Choroid plexus epithelial cell (primary cell): ENCODE measurements at regions not wholly inside any gene's neighbourhood (a gene's known extent, or its start where the extent isn't known, plus 50 kb on each side); places are given as distances from the start of the nearest gene placed in this dataset.
"Not testable (repeated sequence)": the region's sequence is repeated elsewhere in the genome, so short reads cannot be mapped to it uniquely, and the experiment has no call there.

Experiments used
- DNase-seq: peaks from one replicate; pipeline ENCODE4 v3.0.0-alpha.2; 2010; ENCODE audit warnings: low read depth
- H3K4me3 ChIP-seq: 2 replicates; pipeline ENCODE4 v1.5.1; 2011; ENCODE audit warnings: low read depth, mild to moderate bottlenecking, control low read depth, low read length, moderate library complexity
- CTCF ChIP-seq: conservative IDR thresholded peaks from 2 replicates; pipeline ENCODE4 v1.5.1; 2011; ENCODE audit warnings: low read depth, mild to moderate bottlenecking, control low read depth, inconsistent platforms, low read length, moderate library complexity

DNA sequence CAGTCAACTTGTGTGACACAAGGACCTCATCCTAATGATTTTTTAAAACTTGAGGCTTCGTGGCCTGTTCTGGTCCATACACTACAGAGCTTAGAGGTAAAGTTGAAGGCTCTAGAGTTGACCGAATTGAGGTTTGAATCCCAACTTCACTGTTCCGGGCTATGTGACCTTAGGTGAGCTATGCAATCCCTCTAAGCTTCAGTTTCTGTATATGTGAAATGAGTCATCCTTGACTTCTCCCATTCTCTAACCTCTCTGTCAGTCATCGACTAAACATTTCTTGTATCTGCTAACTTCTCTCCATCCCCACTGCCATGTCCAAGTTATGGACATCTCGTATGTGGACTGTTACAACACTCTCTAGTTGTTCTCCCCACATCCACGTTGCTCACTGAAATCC, 178.2 kb upstream of the TMEM45B start:
- TF ChIP-seq CTCF, result no peak
- no peak overlapping the region for H3K4me3 ChIP-seq
- DNase-seq, result peak; percentile 59

GRCh38 chr11:129637983-129638776, 177.5 kb upstream of the TMEM45B start:
- H3K4me3 ChIP-seq, result no peak overlapping the region
- no peak for TF ChIP-seq CTCF
- no peak for DNase-seq

DNA sequence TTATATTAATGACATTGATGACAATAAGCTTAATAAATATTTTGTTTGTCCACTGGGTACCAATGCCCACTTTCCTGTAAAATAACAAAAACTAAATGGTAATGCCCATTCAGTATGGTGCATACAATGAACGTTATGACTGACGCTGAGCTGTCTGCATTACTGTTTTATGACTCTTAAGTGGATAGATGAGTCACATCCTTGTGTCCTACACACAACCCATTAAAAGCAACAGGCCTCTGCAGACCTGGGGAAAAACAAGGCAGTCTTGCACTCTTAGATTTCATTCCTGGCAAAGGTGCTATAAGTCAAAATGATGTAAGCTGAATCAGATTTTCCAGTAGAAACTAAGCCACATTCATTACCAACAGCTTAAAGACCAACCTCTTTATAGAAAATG, 176.3 kb upstream of the TMEM45B start:
- TF ChIP-seq CTCF, result no peak
- no peak overlapping the region for H3K4me3 ChIP-seq
- DNase-seq, result peak; percentile 95

GRCh38 chr11:129640671-129641070, 175.0 kb upstream of the TMEM45B start:
- H3K4me3 ChIP-seq, result no peak overlapping the region
- TF ChIP-seq CTCF, result no peak
- DNase-seq, result no peak

DNA sequence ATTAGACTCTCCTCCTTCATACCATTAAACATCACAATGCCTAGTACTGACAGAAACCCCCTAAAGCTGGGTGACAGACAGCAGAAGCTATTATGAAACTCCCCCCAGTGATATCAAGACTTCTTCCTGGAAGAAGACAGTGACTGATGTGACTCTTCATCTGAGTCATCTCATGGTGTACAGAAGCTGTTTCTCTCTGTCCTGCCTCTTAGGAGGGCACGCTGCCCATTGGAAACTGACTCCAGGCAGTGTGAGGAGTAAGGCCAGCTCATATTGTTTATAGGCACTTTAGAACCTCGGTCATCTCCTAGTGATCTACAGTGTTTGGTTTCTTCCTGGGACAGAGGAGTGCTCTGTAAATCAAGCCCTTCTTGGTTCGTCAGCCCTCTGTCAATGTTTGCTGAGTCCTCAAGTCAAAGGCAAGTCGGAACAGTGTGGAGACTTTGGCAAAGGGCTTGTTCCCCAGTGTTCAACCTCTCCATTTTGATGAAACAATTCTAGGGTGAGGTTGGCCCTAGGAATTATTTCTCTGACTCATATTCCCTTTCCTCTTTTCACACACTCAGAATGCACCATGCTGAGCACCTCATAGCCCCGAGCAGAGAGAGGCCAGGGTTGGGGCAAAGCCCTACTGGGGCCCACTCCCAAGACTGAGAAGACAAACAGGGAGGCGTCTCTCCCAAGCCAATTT, 172.5 kb upstream of the TMEM45B start:
- DNase-seq, result peak; percentile 65
- TF ChIP-seq CTCF, result no peak
- no peak overlapping the region for H3K4me3 ChIP-seq

- no peak overlapping the region for H3K4me3 ChIP-seq
- TF ChIP-seq CTCF, result peak; percentile 8
- peak; percentile 79 for DNase-seq
These were observed 171.3 kb upstream of the TMEM45B start for GRCh38 chr11:129644326-129644725.

DNA sequence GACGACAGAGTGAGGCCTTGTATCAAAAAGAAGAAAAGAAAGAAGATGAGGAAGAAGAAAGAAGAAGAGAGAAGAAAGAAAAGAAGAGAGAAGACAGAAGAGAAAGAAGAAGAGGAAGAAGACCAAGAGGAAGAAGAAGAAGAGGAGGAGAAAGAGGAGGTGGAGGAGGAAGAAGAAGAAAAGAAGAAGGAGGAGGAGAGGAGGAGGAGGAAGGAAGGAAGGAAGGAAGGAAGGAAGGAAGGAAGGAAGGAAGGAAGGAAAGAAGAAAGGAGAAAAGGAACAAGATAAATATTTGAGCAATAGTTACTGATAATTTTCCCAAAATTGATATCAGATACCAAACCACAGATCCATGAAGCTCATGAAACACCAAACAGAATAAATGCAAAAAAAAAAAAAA, 169.7 kb upstream of the TMEM45B start:
- no peak for DNase-seq
- no peak overlapping the region for H3K4me3 ChIP-seq
- no peak for TF ChIP-seq CTCF

DNA sequence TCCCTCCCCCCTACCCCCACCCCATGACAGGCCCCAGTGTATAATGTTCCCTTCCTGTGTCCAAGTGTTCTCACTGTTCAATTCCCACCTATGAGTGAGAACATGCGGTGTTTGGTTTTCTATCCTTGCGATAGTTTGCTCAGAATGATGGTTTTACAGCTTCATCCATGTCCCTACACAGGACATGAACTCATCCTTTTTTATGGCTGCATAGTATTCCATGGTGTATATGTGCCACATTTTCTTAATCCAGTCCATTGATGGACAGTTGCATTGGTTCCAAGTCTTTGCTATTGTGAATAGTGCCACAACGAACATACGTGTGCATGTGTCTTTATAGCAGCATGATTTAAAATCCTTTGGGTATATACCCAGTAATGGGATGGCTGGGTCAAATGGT, 165.6 kb upstream of the TMEM45B start:
- not testable (repeated sequence) for H3K4me3 ChIP-seq, DNase-seq
